ENCODE measurements at regions not wholly inside any gene's neighbourhood (a gene's known extent, or its start where the extent isn't known, plus 50 kb on each side); places are given as distances from the start of the nearest gene placed in this dataset.

DNA sequence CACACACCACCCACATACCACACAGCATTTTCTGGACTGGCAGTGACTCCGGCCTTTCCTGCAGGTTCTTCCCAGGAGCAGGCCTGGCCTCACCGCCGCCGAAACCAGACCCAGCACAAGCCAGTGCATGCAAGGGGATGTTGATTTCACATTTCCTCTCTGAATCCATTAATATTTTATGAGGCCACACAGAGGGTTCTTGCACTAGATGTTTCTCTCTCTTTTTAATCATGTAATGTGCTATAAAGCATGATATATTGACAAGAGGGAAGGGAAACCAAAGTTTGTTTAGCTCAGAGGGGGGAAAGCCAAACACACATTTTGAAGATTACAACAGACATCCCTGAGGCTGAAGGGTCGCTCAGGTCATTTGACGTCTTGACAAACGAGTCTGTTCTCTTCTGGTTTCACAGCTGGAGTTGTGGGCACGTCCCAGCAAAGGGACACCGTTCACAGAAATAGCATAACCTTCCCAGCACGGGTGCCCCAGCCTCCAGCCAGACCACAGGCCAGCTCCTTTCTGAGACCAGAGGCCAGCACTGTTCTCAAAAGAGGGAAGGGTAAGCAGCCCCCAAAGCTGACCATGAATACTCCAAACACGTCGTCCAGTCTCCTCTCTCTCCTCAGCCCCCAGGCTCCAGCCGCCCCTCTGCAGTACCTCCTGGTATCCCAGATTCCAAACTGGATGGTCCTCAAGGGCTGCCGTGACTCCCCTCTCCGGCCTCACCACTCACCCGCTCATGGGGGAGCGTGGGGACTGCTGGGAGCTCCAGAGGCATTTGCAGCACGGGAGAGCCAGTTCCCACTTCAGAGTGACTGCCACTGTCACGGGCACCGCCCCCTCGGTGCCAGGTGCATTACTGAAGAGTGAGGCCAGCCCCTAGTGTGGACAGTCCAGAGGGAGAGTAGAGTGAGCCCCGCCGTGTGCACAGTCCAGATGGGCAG, 340.3 kb upstream of the SALL3 start:
- DNase-seq = no peak

DNA sequence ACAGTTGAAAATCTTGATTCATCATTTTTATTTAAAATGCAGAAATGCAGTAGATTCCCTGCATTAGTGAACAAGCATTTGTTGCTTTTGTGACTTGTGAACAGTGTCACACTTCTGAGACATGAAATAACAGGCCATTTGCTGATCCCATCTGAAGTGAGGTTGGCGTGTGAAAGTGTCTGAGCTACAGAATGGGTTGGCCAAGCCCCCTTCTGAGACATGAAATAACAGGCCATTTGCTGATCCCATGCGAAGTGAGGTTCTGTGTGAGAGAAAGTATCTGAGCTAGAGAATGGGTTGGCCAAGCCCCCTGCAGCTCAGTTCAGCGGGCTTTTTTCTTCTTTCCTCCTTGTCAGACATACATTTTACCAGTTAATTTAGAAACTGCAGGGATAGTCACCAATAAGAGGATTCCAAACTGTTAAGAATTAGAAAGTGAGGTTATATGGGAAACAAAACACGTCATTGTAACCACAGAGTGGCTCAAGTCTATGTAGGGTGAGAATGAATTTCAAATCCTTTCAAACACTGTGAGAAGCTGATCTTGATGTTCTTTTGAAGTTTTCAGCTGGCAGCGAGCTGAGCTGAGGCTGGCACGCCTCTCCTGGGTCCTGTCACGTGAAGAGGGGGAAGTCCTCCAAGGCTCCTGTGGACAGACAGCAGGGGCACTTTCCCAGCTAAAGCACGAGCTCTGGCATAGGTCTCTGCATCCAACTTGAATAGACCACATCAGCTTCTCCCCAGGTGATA, 339.2 kb upstream of the SALL3 start:
- peak in 1 of 56 donors; percentile 11 for DNase-seq

- DNase-seq = no peak
Observed at GRCh38 chr18:78641689-78642231, 337.9 kb upstream of the SALL3 start.

- DNase-seq = no peak
Observed at GRCh38 chr18:78642296-78642951, 337.2 kb upstream of the SALL3 start.

- no peak for DNase-seq
Observed at GRCh38 chr18:78643004-78643403, 336.6 kb upstream of the SALL3 start.

- no peak for DNase-seq
Observed at GRCh38 chr18:78643981-78644380, 335.6 kb upstream of the SALL3 start.

GRCh38 chr18:78645216-78645615, 334.4 kb upstream of the SALL3 start:
- no peak for DNase-seq

GRCh38 chr18:78647018-78647417, 332.6 kb upstream of the SALL3 start:
- no peak for DNase-seq

DNA sequence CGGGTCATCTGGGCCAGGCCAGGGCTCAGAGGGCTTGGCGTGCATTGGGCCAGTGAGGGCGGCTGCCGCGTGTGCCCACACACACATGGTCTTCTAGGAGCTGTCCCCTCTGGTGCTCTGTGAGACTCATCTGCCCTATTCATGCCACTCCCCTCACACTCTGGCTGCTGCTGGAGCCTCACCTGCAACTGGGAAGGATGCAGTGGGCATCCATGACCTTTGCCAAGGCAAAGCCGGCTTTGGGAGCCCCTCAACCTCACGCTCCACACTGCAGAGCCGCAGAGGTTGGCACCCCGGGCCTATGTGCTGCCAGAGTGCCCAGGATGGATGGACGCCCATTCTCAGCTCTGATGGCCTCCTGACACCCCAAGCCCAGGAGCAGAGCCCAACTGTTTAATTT, 330.2 kb upstream of the SALL3 start:
- no peak for DNase-seq

DNA sequence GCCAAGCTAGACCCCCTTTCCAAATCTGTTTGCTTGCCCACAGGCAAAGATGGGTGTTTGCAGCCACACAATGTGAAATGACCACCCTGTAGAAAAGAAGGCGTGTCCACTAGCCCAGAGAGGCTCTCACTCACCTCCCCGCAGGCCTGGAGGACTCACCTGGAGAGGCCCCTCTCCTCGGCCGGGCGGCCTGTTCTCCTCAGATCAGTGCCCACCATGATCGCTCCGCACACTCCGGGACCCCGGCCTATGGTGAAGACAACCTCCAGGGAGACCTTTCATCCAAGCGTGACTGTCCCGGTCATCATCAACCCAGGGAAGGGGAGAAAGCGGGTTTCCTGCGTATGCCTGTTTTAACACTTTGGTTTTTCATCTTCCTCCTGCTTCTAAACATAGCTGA, 328.7 kb upstream of the SALL3 start:
- no peak for DNase-seq

DNA sequence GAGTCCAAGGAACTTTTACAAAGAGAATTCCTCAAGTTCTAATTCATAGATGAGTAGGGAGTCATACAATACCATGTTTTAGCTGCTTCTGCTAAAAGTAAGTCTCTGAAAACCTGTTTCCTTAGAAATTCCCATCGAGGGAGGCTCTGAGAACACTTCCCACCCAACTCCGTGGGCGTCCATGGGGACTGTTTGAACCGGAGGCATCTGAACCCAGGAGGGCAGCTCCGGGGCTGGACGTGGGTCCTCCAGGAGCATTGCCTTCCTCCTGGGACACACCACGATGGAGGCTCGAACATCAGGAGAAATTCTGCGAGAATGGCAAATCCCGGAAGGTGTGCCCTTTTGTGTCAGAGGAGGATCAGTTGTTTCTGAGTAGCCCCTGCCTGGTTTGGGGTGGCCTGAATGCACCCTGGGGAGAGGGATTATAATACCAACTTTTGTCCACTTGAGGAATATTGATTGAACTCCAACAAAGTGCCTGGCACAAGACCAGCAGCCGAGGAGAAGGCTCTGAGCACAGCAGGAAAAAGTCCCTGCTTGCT, 327.5 kb upstream of the SALL3 start:
- no peak for DNase-seq

- no peak for DNase-seq
Observed at GRCh38 chr18:78655921-78656320, 323.7 kb upstream of the SALL3 start.

GRCh38 chr18:78656346-78656925, 323.2 kb upstream of the SALL3 start:
- no peak for DNase-seq

DNA sequence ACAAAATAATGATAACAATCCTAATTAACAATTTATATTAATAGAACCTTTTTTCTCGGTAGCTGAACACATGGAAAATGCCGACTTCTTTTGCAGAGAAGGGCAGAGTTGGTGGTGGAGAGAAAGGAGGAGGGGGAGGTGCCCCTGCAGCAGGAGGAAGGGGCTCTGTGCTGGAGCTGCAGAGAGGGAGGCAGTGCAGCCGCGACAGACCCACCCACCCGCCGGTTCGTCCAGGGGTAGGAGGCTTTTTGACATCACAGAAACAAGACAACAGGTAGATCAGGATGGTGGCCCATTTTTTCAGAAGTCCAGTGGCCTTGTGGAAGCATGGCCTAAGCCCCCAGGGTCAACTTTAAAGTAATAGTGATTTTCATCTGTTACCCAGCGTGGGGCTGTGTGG, 321.1 kb upstream of the SALL3 start:
- DNase-seq = no peak

DNA sequence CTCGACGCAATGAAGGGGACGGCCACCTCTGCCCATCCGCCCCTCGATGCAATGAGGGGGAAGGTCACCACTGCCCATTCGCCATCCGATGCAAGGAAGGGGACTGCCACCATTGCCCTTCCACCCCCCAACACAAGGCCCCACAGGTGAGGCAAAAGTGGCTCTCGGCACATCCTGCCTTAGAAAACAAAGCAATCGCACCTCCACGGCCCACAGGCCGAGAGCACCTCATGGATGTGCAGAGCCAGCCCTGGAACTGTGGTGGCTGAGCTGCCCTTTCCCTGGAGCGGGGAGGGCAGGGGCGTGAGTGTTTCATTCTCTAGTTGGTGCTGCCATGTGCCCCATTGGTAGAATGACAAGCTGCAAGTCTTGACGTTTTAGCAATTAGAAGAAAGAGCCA, 320.6 kb upstream of the SALL3 start:
- no peak for DNase-seq

GRCh38 chr18:78659748-78660147, 319.9 kb upstream of the SALL3 start:
- DNase-seq = peak in 14 of 56 donors; percentile 4 to 55 (median 12)

DNA sequence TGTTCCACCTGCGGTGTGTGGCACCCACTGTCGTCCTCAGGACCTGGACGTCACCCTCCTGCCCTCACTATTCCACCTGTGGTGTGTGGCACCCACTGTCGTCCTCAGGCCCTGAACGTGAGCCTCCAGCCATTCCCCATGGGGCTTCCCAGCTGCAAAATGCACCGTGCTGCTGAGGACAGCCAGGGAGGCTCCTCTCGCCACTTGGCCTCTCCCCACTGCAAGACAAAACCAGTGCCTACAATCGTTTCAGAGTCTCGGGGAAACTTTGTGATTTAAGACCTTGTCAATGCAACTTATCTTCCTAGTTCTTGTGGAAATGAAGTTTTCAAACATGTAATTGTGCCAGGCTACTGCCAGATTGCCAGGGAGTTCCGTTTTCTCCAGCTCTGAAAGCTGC, 319.3 kb upstream of the SALL3 start:
- no peak for DNase-seq

DNA sequence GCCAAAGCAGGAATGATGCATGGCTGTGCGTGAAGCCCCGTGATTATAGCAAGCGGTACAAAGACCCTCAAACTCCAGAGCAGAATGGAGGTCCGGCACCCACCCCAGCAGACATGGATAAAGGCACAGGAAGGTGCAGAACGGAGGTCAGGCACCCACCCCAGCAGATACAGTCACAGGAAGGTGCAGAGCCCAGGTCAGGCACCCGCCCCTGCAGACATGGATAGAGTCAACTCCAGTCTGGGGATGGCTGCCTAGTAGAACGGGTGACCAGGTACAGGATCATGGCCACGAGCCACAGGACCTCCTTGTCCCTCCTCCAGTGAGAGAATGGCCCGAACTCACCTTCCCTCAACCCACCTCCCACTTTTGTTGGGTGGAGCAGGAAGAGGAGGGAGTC, 318.3 kb upstream of the SALL3 start:
- no peak for DNase-seq

GRCh38 chr18:78662879-78663278, 316.7 kb upstream of the SALL3 start:
- no peak for DNase-seq

DNA sequence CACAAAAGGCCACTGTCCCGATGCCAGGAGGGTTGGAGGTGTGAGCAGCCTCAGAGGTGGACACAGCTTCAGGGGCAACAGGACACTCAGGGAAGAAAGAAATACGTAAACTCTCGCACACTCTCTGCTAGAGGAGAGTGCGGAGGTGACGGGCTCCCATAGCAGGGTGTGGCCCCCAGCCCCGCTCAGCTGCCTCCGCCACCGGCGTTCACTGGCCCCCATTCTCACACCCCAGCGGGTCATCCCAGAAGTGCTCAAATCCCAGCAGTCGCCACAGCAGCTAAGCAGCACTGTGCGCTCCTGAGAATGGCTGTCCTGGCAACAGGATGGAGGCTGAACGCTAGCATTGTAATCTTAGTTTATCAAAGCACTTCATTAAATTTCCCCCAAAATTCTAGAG, 315.6 kb upstream of the SALL3 start:
- no peak for DNase-seq

- no peak for DNase-seq
Observed at GRCh38 chr18:78664848-78665247, 314.8 kb upstream of the SALL3 start.
